ENCODE measurements at regions not wholly inside any gene's neighbourhood (a gene's known extent, or its start where the extent isn't known, plus 50 kb on each side); places are given as distances from the start of the nearest gene placed in this dataset.
"Not testable (repeated sequence)": the region's sequence is repeated elsewhere in the genome, so short reads cannot be mapped to it uniquely, and the experiment has no call there.

DNA sequence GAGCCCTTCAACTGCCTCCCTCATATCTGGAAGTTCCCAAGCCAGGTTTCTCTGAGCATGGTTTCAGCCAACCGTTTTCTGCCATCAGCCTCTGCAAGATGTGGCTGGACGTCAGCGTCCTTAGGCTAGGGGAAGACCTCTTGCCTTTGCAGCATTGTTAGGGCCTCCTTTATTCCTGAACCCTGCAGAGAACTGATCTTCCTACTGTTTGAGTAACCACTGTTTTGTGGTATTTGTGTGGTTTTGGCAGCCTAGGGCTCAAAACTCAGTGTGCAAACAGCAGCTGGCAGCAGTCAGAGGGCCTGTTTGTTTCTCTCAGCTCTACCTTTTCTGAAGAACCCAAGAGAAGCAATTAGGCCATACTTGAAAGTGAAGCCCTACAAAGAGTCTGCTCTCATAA is 83.4 kb upstream of the SEMA3E start:
- Histone ChIP-seq H3K27ac (ENCODE audit: low read depth) (no peak overlapping the region), H2AFZ (no peak overlapping the region), H3K79me2 (replicated peaks; ENCODE audit: insufficient read depth) (no peaks in the 10 kb centered on the region), H3K4me3 (no peak overlapping the region), H3K4me2 (no peak overlapping the region), H3K4me1 (ENCODE audit: insufficient read depth) (no peaks in the 10 kb centered on the region), H3K27me3 (ENCODE audit: insufficient read depth) (peaks cover 28% of the 10 kb centered on the region), H3K9me2 (ENCODE audit: insufficient read depth) (no peaks in the 10 kb centered on the region), H3F3A (replicated peaks; ENCODE audit: low read depth) (no peaks in the 10 kb centered on the region), H3K36me3 (ENCODE audit: insufficient read depth) (no peaks in the 10 kb centered on the region), H4K20me1 (replicated peaks; ENCODE audit: insufficient read depth) (no peaks in the 10 kb centered on the region)
- no peaks in the 10 kb centered on the region for H3K36me3 Mint-ChIP-seq (ENCODE audit: low read depth)
- DNase-seq (ENCODE audit: low spot score): no peak
- ATAC-seq: no peak
- no peaks in the 10 kb centered on the region for H3K27me3 Mint-ChIP-seq (ENCODE audit: insufficient read depth, low read depth, poor library complexity)
- no peak overlapping the region for H3K27ac Mint-ChIP-seq
- H3K4me1 Mint-ChIP-seq: peaks cover 2% of the 10 kb centered on the region; the same call in 1 of the 3 replicates
- TF ChIP-seq CREB1 (CRISPR knock-in tag; IDR thresholded peaks at IDR 0.05; ENCODE audit: low read depth): no peak
- no peak for TF ChIP-seq POLR2AphosphoS5 (IDR thresholded peaks at IDR 0.05; ENCODE audit: low read depth)
- no peak for TF ChIP-seq EZH2 (IDR thresholded peaks at IDR 0.05; ENCODE audit: low read depth, unreplicated experiment)
- no peak for TF ChIP-seq JUNB (IDR thresholded peaks at IDR 0.05; ENCODE audit: unreplicated experiment)
- TF ChIP-seq, protein P1, sequence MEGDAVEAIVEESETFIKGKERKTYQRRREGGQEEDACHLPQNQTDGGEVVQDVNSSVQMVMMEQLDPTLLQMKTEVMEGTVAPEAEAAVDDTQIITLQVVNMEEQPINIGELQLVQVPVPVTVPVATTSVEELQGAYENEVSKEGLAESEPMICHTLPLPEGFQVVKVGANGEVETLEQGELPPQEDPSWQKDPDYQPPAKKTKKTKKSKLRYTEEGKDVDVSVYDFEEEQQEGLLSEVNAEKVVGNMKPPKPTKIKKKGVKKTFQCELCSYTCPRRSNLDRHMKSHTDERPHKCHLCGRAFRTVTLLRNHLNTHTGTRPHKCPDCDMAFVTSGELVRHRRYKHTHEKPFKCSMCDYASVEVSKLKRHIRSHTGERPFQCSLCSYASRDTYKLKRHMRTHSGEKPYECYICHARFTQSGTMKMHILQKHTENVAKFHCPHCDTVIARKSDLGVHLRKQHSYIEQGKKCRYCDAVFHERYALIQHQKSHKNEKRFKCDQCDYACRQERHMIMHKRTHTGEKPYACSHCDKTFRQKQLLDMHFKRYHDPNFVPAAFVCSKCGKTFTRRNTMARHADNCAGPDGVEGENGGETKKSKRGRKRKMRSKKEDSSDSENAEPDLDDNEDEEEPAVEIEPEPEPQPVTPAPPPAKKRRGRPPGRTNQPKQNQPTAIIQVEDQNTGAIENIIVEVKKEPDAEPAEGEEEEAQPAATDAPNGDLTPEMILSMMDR (conservative IDR thresholded peaks at IDR 0.05; ENCODE audit: low read depth in 2 of 2): no peak
- TF ChIP-seq ZNF114 (CRISPR knock-in tag; IDR thresholded peaks at IDR 0.05): no peak
- no peaks in the 10 kb centered on the region for H3K9me3 Mint-ChIP-seq
- H3K4me3 Mint-ChIP-seq: no peak overlapping the region

DNA sequence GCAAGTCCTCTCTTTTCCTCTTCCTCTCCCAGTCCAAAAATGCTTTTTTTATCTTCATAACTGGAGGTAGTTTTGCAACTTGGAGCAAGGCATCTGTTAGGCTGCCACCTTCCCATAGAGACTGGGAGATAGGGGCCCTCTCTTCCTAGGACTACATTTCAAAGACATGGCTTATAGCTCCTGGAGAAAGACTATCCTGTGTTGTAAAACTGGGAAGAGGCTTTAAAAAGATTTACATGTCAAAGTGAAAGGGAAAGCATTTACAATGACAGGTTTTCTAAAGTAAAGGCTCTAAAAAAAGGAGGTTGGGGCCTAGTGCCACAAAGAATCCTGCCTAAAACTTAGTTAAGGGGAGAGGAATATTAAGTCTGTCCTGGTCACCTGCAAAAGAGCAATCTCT is 82.2 kb upstream of the SEMA3E start:
- peak; percentile 80 for ATAC-seq

DNA sequence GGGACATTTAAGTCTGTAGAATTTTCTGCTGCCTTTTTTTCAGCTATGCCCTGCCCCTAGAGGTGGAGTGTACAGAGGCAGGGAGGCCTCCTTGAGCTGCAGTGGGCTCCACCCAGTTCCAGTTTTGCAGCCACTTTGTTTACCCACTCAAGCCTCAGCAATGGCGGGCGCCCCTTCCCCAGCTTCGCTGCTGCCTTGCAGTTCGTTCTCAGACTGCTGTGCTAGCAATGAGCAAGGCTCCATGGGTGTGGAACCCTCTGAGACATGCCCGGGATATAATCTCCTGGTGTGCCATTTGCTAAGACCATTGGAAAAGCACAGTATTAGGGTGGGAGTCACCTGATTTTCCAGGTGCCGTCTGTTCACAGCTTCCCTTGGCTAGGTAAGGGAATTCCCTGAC is 68.0 kb upstream of the SEMA3E start:
- not testable (repeated sequence) for H3K4me2 ChIP-seq; H3K27me3 ChIP-seq (ENCODE audit: insufficient read depth); H3K9me2 ChIP-seq (ENCODE audit: insufficient read depth); H3F3A ChIP-seq (replicated peaks; ENCODE audit: low read depth); H3K4me3 Mint-ChIP-seq; ATAC-seq; H3K27ac Mint-ChIP-seq; DNase-seq (ENCODE audit: low spot score); H3K4me1 ChIP-seq (ENCODE audit: insufficient read depth); H4K20me1 ChIP-seq (replicated peaks; ENCODE audit: insufficient read depth); H3K79me2 ChIP-seq (replicated peaks; ENCODE audit: insufficient read depth); H3K27ac ChIP-seq (ENCODE audit: low read depth); H3K36me3 ChIP-seq (ENCODE audit: insufficient read depth); H3K4me1 Mint-ChIP-seq; H2AFZ ChIP-seq; H3K4me3 ChIP-seq; H3K27me3 Mint-ChIP-seq (ENCODE audit: insufficient read depth, low read depth, poor library complexity)
- peaks cover 16% of the 10 kb centered on the region for H3K36me3 Mint-ChIP-seq (ENCODE audit: low read depth)
- H3K9me3 Mint-ChIP-seq: peaks cover 32% of the 10 kb centered on the region

More for the DNA sequence above, 82.2 kb upstream of the SEMA3E start:
- DNase-seq (ENCODE audit: low spot score): peak; percentile 19
- no peak overlapping the region; the same call in 1 of the 2 replicates for H3K27ac ChIP-seq (ENCODE audit: low read depth)
- H3K79me2 ChIP-seq (replicated peaks; ENCODE audit: insufficient read depth): no peaks in the 10 kb centered on the region
- Mint-ChIP-seq H3K9me3 (no peaks in the 10 kb centered on the region), H3K36me3 (ENCODE audit: low read depth) (no peaks in the 10 kb centered on the region), H3K27ac (no peak overlapping the region), H3K4me1 (peaks cover 2% of the 10 kb centered on the region; the same call in 1 of the 3 replicates), H3K27me3 (ENCODE audit: insufficient read depth, low read depth, poor library complexity) (no peaks in the 10 kb centered on the region), H3K4me3 (no peak overlapping the region)
- TF ChIP-seq NANOG (IDR thresholded peaks at IDR 0.05; ENCODE audit: borderline replicate concordance): no peak
- H3K4me2 ChIP-seq: no peak overlapping the region
- H4K20me1 ChIP-seq (replicated peaks; ENCODE audit: insufficient read depth): no peaks in the 10 kb centered on the region
- no peaks in the 10 kb centered on the region for H3K36me3 ChIP-seq (ENCODE audit: insufficient read depth)
- no peaks in the 10 kb centered on the region for H3F3A ChIP-seq (replicated peaks; ENCODE audit: low read depth)
- H3K4me1 ChIP-seq (ENCODE audit: insufficient read depth): no peaks in the 10 kb centered on the region
- no peaks in the 10 kb centered on the region for H3K9me2 ChIP-seq (ENCODE audit: insufficient read depth)
- H3K4me3 ChIP-seq: no peak overlapping the region
- H3K27me3 ChIP-seq (ENCODE audit: insufficient read depth): peaks cover 28% of the 10 kb centered on the region
- H2AFZ ChIP-seq: no peak overlapping the region

Data from GM23338 (cell line).